ENCODE measurements at regions not wholly inside any gene's neighbourhood (a gene's known extent, or its start where the extent isn't known, plus 50 kb on each side); places are given as distances from the start of the nearest gene placed in this dataset.
A peak's percentile ranks its signal among the peaks of the same experiment; 100 is the strongest.
"Not testable (repeated sequence)": the region's sequence is repeated elsewhere in the genome, so short reads cannot be mapped to it uniquely, and the experiment has no call there.

DNA sequence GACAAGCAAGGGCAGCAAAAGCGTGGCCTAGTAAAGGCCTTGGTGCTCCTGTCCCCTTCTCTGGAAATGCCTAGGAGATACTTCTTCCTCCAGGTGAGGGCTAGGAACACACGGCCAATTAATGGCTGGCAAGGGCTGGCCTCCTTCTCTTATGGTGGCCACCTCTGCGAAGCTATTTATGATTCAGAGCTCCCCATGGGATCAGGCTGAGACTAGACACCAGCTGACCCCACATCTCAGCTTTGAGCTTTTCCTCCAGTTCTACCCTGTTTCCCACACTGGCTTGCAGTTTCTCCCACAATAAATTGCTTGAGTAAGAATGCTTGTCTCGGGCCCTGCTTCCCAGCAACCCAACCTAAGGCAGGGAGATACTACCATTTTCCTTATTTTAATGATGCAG lies 53.7 kb downstream of the CAMK2N1 start:
- no peak for DNase-seq

DNA sequence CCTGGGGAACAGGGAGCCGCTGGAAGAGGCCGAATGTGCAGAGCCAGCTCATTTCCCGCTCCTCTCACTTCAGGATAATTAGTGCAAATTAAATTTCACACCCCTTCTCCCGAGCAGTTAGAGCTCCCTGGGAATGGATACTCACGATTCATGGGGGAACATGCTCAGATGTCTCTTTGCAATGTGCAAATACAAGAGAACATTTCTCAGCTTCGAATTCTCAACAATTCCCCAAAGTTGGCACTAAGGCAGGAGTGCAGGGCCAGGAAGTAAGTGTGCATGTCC lies 54.9 kb downstream of the CAMK2N1 start:
- DNase-seq = no peak

DNA sequence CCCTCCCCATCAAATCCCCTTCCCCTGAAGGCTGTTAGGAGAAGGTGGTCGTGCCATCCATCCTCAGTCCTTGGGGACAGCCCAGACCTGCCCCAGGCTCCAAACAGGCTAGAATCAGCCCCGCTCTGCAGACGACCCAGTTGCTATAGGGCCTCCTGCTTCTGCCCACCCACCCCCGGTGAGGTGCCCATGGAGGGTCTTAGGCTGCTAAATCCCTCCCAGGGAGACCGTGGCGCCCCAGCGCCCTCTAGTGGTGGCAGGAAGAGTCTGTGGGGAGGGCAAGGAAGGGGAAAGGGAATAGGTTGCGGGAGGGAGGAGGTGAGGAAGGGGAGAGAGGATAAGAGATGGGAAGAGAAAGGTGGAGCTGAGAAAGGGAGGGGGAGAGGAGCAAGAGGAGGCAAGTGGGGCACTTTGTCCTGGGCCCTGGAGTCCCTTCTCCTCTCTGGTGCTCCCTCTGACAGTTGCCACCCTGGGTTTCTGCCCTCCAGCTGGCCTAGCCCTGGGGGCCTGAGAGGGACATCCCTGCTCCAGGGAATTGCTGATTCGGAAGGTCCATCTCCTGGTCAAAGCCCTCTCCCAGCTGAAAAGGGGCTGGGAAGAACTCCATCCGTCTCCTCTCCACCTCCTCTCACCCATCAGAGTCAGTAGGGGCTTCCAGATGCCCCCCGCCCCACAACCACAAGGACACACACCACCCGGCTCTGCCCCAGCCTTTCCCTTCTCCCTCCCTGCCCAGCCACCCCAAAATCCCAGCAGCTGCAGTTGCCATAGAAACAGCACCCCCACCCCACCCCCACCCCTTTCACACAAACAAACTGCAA lies 55.4 kb downstream of the CAMK2N1 start:
- DNase-seq = no peak

DNA sequence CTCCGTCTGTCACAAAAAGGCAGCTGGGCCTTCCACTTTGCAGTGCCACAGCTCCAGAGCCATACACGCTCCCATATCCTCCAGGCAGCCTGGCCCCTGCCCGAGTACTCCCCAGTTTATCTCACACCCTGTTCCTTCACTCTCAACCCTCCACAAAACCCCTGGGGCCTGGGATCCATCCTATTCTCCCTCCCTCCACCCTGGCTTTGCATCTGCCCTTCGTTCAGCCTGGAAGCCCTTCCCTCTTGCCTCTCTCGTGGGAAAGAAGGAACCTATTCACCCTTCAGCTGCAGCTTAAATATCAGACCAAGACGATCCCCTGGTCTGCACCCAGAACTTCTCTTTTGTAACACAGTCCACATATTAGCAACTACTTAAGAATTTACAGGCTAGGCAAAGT lies 56.7 kb downstream of the CAMK2N1 start:
- DNase-seq = no peak

DNA sequence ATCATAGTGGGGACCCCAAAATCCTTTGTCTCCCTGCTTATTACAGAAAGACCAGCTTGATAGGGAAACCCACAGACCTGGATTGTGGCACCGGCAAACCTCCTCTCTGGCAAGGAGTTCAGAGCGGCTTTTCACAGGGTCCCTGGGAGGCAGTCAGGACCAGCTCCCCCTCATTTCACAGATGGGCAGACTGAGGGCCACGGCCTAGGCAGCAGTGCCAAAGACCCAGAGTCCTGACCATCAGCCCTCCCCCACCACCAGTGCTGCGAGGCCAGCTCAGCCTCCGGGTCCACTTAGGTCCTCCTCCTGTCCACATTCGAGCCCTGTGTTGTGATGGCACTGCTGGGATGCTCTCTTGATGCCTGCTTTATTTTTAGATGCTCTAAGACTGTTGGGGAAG lies 57.2 kb downstream of the CAMK2N1 start:
- no peak for DNase-seq

DNA sequence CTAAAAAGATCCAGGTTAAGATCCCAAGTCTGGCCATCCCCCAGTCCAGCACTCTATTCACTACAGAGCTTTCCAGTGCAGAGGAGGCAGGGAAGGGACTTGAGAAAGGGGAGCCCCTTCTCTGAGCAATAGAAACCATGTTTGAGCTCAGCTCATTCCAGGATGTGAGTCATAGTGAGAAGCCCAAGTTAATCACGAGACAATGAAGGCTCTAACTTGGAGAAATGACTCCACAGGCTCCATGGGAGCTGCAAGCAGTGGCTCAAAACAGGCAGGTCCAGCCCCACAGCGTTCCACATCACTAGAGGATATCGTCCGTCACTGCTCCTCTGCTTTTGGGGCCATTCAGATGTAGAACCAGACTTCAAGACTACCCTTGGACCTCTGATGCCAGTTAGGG lies 59.1 kb downstream of the CAMK2N1 start:
- peak; percentile 27 for DNase-seq

DNA sequence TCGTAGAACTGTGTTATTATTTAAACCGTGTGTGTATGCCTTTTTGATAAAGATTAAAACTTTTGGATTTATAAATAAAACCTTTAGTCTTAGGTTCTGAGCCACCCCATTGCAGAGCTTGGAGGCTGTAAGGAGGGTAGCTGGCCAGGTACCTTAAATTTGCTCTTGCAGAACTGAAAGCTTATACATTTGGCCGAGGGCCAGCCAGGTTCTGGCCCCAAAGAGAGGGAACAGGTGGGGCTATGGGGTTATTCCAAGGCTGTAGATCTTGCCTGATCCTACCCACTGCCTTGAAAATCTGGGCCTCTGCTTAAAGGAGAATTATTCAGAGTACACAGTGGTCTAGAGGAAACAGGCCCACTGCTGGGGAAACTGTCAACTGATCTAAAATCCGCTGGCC lies 59.6 kb downstream of the CAMK2N1 start:
- DNase-seq = no peak

DNA sequence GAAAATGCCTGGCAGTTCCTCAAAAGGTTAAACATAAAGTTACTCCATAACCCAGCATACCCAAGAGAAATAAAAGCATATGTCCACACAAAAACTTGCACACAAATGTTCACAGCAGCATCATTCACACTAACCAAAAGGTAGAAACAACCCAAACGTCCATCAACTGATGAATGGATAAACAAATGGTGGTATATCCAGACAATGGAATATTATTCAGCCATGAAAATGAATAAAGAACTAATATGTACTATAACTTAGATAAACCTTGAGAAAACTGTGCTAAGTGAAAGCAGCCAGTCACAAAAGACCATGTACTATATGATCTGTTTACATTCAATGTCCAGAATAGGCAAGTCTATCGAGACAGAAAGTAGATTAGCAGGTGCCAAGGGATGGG lies 60.4 kb downstream of the CAMK2N1 start:
- DNase-seq = no peak

DNA sequence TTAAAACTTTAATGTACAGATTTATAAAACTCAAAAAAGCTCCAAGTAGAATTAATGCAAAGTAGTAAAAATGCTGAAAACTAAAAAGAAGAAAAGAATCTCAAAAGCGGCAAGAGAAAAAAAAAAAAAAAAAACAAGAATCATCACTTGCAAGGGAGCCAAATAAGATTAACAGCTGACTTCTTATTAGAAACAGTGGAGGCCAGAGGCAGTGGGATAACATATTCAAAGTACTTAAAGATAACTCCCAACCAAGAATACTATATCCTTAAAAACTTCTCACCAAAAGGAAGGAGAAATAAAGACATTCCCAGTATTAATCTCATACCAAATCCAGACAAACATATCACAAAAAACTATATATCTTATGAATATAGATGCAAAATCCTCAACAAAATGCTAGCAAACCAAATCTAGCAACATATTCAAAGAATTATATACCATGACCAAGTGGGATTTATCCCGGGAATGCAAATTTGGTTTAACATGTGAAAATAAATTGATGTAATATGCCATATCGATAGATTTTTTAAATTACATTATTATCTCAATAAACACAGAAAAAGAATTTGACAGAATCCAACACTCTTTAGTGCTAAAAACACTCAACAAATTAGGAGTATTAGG lies 62.7 kb downstream of the CAMK2N1 start:
- no peak for DNase-seq

DNA sequence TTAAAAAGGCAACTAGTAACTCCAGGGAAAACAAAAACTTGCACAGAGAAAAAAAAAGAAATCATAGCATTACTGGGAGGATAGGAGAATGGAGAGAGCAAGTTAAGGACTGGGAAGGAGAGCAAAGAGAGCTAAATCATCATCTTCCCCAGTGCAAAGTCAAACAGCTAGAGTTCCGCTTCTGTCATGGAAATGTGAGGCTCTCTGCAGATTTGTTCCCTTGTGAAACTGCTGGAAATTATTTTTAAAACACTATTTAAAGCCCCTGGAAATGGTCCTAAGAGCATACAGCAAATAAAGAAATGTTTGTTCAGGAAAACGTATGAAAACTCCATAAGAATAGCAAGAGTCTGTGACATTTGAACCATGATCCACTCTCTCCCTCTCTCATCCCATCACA lies 64.6 kb downstream of the CAMK2N1 start:
- no peak for DNase-seq

DNA sequence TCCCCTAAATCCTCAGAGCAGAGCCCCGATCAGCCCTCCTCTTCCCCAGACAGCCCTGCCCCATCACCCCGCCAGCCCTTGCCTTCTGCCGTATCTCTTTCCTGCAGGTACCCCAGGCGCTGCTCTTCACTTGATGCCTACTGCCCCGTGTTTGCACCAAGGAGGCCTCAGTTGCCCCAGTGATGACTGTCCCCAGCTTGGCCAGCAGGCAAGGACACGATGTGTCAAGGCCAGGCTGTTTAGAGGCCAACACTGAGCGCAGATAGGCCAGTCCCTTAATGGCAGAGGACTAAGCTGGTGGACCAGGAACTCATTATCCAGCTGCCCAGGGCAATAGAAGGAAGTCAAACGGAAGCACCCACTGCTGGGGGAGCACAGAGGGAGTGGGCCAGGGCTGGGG lies 68.4 kb downstream of the CAMK2N1 start:
- DNase-seq = no peak

DNA sequence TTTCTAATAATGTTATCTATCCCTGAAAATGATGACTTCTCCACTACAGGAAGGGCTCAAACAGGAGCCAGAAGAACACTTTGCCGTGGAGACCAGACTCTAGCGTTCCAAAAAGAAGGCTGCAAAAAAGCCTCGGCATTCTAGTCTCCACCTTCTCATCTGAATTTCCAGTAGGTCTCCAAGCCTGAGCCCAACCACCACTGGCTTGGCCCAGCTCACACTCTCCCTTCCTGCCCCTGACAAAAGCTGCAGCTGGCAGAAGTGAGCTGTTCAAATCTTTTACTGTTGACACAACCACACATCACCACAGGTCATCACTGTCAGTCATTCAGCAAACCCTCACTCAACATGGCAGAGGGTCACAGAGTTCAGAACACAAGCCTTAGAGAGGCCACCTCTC lies 69.3 kb downstream of the CAMK2N1 start:
- DNase-seq = no peak

DNA sequence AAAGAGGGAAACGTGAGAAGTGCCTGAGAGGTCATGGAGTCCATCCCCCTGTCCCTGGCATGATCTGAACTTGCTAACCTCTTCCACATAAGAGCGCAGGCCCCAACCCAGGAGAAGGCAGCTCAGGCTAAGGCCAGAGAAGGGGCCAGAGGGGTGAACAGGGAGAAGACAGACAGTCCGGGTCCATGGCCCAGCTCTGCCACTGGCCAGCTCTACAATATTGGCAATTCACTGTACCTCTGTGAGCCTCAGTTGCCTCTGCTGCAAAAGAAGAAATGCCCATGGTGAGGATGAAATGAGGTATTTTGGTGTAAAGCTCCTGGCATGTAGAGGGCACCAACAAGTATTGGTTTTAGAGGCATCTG lies 72.3 kb downstream of the CAMK2N1 start:
- no peak for DNase-seq

DNA sequence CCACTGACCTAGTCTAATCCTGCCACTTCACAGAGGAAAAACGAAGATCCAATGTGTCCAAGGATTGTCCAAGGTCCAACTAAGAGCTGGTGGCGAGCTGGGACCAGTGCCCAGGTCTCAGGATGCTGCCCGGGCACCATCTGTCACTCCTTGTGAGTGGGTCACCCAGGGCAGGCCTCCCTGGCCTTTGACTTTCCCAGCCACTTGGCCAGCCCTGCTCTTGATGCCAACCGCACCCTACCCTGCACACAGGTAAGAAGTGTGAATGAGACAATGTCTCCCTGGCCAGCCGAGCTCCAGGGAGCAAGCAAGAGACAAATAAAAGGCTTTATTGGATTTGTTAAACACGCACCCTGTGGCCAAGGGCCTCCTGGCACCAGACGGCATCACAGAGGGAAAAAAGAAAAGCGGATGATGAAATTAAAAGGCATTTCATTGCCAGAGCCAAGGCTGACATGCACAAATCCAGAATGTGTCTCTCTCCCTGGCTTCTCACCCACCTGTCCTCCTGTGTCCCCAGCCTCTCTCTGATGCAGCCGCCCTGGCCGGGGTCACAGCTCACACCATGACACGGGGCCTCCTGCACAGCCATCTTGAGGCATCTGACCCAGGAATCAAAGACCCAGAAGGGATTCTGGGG lies 72.8 kb downstream of the CAMK2N1 start:
- DNase-seq = no peak

DNA sequence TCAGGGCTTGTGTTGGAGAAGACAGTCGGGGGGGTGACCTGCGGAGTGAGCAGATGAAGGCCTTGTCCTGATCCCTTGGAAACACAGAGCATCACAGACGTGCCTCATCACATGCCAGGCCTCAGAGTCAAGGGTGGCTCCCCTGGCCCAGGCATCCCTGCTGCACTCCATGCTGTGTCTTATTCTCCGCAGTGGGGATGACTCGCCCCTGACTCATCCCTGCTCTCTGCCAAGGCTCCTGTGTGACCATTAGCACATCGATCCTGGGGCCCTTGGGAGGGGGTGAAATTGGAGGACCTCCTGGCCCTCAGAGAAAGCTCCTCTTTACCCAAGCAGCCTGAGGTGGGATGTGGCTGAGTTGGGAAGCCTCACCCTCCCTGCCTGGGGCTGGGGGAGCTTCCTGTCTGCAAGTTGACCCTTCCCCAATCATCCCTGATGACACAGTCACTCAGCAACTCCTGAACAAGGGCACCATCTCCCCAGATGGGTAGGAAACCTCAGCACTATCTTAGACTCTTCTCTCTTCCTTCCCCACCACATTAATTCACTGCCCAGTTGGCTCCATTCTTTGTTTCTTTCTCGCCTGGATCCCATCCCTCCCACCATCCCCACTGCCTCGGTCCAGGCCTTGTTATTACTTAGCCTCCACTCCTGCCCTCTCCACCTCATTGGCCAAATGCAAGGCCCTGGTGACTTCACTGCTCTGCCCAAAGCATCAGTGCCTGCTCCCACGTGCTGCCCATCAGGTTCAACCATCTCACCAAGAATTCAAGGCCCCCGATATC lies 74.6 kb downstream of the CAMK2N1 start:
- peak; percentile 86 for DNase-seq

DNA sequence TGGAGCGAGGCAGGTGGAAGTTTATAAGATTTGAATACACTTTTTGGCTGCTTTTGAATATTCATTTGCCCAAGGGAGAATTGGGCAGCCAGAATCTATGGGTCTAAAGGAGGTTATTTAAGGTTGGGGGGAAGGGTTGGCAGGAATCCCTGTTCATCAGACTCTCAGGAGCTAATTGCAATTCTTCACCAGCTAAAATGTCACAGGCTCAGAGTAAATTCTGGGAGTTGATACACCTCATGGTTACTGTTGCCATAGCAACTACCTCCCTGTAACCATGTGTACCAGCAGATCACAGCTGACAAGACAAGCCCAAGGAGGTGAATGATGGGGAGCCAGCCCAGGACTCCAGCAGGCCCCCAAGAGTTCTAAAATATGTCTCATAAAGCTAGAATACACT lies 75.5 kb downstream of the CAMK2N1 start:
- DNase-seq = no peak

DNA sequence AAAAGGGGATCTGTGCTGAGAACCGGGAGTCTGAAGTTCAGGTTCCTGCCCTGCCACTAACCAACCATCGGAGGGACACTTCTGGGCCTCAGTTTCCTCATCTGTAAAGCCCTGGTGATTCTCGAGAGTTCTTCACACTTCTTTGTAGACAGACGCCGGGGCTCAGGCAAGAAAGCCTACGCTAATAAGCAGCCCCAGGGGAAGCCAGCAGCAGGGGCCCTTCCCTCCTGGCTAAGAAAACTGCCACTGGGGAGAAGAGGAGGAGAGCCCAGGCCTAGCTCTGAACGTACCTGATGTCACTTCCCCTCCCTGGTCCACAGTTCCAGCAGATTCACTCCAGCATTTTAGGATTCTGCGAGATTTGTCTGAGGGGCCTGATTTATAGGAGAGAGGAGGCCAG lies 76.0 kb downstream of the CAMK2N1 start:
- no peak for DNase-seq

DNA sequence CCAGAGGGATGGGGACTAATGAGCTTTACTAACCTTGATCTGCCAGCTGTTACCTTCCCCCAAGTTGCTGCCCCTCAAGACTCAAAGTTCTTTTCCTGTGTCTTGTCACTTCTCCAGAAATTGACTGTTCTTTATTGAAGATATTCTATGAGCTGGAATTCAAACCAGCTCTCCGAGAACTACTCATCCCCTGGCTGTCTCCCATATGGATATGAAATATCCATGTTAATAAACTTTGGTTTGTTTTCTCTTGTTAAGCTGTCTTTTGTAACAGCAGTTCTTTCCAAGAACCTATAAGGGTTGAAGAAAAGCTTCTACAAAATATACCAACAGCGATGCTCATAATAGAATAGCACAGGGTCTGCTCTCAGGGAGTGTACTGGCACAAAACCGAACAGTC lies 77.0 kb downstream of the CAMK2N1 start:
- DNase-seq = no peak

DNA sequence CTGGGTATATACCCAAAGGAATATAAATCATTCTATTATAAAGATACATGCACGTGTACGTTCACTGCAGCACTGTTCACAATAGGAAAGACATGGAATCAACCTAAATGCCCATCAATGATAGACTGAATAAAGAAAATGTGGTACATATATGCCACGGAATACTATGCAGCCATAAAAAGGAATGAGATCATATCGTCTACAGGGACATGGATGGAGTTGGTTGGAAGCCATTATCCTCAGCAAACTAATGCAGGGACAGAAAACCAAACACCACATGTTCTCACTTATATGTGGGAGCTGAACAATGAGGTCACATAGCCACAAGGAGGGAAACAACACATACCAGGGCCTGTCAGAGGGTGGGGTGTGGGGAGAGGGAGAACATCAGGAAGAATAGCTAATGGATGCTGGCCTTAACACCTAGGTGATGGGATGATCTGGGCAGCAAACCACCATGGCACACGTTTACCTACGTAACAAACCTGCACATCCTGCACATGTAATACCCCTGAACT lies 77.8 kb downstream of the CAMK2N1 start:
- DNase-seq = not testable (repeated sequence)

DNA sequence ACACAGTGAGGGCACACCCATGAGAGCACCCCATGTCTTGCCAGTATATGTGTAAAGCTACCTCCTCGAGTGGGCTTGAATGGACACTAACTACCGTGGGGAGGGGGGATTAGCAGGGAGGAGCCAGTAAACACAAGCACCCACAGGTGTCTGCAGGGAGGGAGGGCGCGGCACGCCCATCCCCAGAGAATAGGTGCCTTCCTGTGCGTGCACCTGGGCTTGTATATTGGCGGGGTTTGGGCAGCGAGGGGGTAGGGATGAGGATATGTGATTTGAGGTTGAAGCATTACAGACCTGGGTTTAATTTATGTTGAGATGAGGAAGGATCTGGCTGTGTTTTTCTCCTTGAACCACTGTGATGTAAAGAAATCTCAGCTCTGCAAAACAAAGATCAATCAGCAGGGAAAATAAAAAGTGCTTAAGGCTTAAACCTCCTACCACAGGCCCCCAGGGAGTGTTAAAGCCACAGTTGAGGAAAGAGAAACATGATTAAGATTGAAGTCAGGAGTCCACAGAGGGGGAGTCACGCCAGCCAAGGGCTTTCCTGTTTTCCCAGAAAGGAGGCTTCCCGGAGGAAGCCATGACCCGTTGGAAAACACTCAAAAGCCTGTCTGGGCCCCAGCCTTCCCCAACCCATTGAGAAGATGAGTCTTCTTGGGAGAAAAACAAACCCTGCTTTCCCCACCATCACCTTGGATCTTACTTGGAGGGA lies 80.0 kb downstream of the CAMK2N1 start:
- DNase-seq = peak; percentile 56

DNA sequence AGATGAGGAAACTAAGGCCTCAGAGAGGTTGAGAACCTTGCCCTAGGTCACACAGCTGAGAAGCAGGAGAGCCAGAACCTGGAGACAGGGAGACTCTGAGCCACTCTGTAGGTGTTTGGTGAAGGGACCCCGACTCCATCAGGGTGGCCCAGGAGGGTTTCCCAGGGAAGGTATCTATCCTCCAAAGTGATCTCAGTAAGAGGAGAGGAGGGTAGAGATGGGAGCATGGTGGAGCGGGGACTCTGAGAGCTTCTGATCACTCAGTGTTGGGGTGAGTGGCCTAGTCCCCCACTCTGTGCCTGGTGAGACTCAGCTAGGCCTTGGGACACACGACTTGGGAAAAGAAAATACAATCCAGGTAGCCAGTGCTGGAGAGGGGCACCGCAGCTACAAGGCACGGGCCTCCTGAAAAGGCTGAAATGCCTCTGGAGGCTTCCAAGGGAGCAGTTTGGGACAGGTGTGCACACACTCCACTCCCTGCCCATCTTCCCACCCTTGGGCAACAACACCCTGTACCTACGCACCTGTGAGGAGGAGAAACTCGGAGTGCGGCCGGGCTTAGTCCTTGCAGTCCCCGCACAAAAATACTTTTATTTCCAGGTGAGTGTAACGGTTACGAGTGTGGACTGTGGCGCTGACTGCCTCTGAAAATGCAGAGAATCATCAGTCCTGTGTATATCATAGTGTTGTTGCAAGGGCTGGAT lies 80.8 kb downstream of the CAMK2N1 start:
- DNase-seq = no peak

Data from T1000 (cell line).